LNCaP clone FGC (cell line): ENCODE measurements at regions not wholly inside any gene's neighbourhood (a gene's known extent, or its start where the extent isn't known, plus 50 kb on each side); places are given as distances from the start of the nearest gene placed in this dataset.

Source experiments
- DNase-seq: peaks from one replicate; pipeline ENCODE4 v3.0.0-alpha.2; 2011; ENCODE audit warnings: low read depth
- H3K4me3 ChIP-seq: 2 replicates; pipeline ENCODE4 v1.5.1; 2011; ENCODE audit warnings: mild to moderate bottlenecking, low read depth, low read length, control low read depth
- CTCF ChIP-seq: IDR thresholded peaks from 2 replicates; pipeline ENCODE4 v1.5.1; 2012; ENCODE audit warnings: mild to moderate bottlenecking; ENCODE audit not compliant: control insufficient read depth, insufficient read depth; ENCODE audit errors: extremely low read depth

GRCh38 chr15:81962482-81962881 is 83.3 kb downstream of the MEX3B start:
- no peak for TF ChIP-seq CTCF
- peak; percentile 23 for DNase-seq
- H3K4me3 ChIP-seq, result no peak overlapping the region

- no peak overlapping the region for H3K4me3 ChIP-seq
- TF ChIP-seq CTCF, result no peak
- DNase-seq, result no peak
Observed at GRCh38 chr15:81959196-81959595, 86.6 kb downstream of the MEX3B start.

- H3K4me3 ChIP-seq, result no peak overlapping the region
- no peak for TF ChIP-seq CTCF
- DNase-seq, result no peak
Observed at GRCh38 chr15:81957698-81958097, 88.1 kb downstream of the MEX3B start.

- TF ChIP-seq CTCF, result no peak
- H3K4me3 ChIP-seq, result no peak overlapping the region
- DNase-seq, result no peak
Observed at GRCh38 chr15:81955382-81956062, 90.3 kb downstream of the MEX3B start.

- H3K4me3 ChIP-seq, result no peak overlapping the region
- TF ChIP-seq CTCF, result no peak
- DNase-seq, result no peak
Observed at GRCh38 chr15:81954158-81954783, 91.5 kb downstream of the MEX3B start.

- DNase-seq, result peak; percentile 30
- no peak for TF ChIP-seq CTCF
- no peak overlapping the region for H3K4me3 ChIP-seq
Observed at GRCh38 chr15:81950841-81951414, 94.9 kb downstream of the MEX3B start.
